PC-9 (cell line): ENCODE measurements at regions not wholly inside any gene's neighbourhood (a gene's known extent, or its start where the extent isn't known, plus 50 kb on each side); places are given as distances from the start of the nearest gene placed in this dataset.

ENCODE experiments used
- CTCF ChIP-seq: fragments of 200-600 bp; sonication (generic); conservative IDR thresholded peaks from 2 replicates; pipeline ENCODE4 v1.6.1; 2017; ENCODE audit warnings: mixed run types, antibody characterized with exemption, mild to moderate bottlenecking, moderate library complexity
- EZH2 ChIP-seq: fragments of 200-600 bp; sonication (generic); IDR thresholded peaks from 2 replicates; pipeline ENCODE4 v1.8.0; 2017; ENCODE audit warnings: antibody characterized with exemption, low read depth

- no peak for TF ChIP-seq CTCF
- no peak for TF ChIP-seq EZH2
Measured at GRCh38 chr9:107684224-107684623, 194.7 kb upstream of the KLF4 start.
